ENCODE measurements at regions not wholly inside any gene's neighbourhood (a gene's known extent, or its start where the extent isn't known, plus 50 kb on each side); places are given as distances from the start of the nearest gene placed in this dataset.

DNA sequence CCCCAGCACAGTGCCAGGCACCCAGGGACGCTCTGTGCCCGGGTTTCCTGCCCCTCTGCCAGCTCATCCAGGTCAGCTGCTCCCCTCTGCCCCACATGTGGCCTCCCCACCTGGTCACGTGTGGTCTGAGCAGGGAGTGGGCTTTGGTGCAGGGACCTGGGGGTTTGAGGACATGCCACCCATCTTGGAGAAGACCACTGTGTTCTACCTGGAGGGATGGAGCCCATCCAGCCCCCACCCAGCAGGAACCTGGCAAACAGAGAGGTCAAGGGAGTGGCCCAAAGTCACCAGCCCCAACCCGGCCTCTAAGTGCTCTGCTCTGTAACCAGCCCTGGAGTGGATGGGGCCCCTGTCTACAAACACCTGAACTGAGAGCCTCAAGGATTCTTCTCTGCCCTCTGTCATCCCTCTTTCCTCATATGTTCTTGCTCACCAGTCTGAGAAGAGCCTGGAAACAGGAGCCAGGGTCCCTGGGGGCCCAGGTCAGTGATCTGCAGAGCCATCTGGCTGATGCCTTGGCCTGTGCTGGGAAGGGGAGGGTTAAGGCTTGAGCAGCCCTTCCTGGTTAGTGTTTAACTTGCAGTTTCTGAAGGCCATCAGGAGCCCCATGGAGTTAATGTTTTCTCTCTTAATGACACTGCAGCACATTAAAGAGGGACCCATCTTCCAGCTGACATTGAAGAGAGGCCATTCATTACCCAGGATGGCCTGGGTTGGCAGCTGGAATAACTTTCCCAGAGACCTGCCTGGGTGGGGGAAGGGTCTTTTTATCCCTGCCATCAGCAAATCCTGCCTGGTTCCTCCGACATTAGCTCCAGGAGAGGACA lies 235.4 kb downstream of the PTPRU start:
- DNase-seq (ENCODE audit: low read depth), result peak; percentile 3

GRCh38 chr1:29470788-29471119 lies 234.4 kb downstream of the PTPRU start:
- DNase-seq (ENCODE audit: low read depth), result no peak

DNA sequence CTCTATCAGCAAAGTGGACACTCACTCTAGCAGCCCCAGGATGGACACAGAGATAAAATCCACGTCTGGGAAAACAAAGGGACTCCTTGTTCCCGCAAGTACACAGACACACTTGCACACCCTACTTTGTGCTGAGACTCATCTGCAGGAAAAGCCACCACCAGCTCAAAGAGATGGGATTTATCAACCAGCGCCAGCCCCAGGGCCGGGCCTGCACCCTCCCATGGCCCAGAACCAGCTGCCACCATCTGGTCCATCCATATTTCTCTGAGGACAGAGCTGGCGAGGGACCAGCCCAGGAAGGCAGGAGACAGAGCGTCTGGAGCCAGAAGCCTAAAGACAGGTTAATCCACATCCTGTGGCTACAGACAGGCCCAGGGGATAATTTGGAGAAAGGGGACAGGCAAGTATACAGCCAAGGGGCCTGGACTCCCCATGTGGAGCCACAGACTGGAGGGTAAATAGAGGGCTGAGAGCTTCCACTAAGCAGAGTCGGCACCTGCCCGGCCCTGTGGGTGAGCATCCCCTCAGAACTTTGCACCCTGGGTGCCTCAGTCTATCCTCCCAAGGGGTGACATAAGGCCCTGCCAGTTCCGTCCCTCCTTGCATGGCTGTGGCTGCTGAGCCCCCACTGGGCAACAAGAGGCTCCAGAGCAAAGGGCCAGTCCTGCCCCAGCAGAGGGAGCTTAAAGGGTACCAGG lies 233.9 kb downstream of the PTPRU start:
- DNase-seq (ENCODE audit: low read depth), result no peak

- peak; percentile 48 for DNase-seq (ENCODE audit: low read depth)
Measured at GRCh38 chr1:29469457-29469856, 233.1 kb downstream of the PTPRU start.

GRCh38 chr1:29467989-29468900 lies 231.9 kb downstream of the PTPRU start:
- no peak for DNase-seq (ENCODE audit: low read depth)

- no peak for DNase-seq (ENCODE audit: low read depth)
Measured at GRCh38 chr1:29466258-29466657, 229.9 kb downstream of the PTPRU start.

- peak; percentile 27 for DNase-seq (ENCODE audit: low read depth)
Measured at GRCh38 chr1:29465755-29466154, 229.4 kb downstream of the PTPRU start.

DNA sequence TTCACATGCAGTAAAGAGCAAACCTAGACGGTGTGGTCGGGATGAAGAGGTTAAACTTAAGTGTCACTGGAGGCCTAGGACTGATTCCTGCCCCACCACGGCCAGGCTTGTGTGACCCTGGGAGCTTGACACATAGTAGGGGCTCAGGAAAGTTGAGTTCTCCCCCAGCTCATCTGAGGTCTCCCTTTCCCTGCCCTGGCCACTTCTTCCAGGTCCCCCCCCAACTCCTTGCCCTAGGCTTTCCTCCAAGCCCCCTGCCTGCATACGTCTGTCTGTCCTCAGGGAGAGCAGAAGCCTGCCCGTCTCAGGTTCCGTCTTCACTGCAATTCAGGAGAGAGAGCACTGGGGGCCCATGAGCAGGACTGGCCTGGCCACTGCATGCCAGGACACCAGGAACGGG lies 225.8 kb downstream of the PTPRU start:
- no peak for DNase-seq (ENCODE audit: low read depth)

DNA sequence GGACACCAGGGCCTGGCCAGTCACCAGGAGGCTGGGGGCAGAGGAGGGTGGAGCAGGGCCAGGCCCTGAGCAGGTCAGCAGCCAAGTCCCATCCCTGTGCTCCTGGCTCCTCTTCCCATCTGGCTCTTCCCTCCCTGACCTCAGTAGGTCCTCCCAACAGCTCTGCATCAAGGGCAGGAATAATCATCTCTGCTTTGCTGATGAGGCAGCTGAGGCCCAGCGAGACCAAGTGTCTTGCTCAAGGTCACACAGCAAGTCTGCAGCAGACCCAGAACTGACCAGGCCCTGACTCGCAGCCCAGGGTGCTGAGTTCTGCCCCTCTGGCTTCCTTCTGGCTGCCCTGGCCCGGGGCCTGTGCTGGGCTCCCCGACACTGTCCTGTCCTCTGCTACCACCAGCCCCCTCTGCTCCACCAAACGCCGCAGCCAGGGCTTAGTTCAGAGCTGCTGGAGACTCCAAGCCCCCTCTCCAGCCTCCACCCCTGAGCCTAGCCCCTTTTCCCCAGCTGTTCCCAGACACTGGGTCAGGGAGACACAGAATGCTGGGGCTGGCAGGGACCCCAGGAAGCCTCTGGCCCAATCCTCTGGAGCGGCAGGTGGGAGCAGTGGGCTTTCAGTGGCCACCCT lies 224.9 kb downstream of the PTPRU start:
- no peak for DNase-seq (ENCODE audit: low read depth)

- no peak for DNase-seq (ENCODE audit: low read depth)
Measured at GRCh38 chr1:29460694-29461093, 224.4 kb downstream of the PTPRU start.

DNA sequence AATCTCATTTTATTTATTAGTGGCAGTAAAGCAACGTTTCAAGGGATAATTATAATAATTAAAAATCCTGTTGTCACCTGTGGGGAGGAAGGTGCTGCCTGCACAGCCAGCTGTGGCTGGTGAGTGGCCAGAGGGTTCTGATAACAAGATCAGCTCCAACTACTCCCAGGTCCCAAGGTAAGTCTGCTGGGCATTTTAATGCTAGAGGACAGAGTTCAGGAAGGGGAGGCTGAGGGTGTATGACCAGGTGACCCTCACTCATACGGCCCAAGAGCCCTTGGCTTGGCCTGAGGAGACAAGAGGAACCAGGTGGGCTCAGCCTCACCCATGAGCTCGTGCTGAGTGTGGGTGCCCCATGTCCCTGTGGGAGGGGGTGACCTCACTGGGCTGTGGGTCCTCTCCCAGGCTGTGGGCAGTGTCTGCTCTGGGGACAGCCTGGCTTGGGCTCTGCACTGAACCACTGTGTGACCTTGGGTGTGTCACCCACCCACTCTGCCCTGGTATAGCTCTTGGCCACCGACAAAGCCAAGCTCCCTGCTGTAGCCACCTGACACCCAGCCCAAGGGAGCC lies 223.8 kb downstream of the PTPRU start:
- no peak for DNase-seq (ENCODE audit: low read depth)

- DNase-seq (ENCODE audit: low read depth), result no peak
Measured at GRCh38 chr1:29459620-29459945, 223.3 kb downstream of the PTPRU start.

GRCh38 chr1:29458737-29459619 lies 222.7 kb downstream of the PTPRU start:
- no peak for DNase-seq (ENCODE audit: low read depth)

DNA sequence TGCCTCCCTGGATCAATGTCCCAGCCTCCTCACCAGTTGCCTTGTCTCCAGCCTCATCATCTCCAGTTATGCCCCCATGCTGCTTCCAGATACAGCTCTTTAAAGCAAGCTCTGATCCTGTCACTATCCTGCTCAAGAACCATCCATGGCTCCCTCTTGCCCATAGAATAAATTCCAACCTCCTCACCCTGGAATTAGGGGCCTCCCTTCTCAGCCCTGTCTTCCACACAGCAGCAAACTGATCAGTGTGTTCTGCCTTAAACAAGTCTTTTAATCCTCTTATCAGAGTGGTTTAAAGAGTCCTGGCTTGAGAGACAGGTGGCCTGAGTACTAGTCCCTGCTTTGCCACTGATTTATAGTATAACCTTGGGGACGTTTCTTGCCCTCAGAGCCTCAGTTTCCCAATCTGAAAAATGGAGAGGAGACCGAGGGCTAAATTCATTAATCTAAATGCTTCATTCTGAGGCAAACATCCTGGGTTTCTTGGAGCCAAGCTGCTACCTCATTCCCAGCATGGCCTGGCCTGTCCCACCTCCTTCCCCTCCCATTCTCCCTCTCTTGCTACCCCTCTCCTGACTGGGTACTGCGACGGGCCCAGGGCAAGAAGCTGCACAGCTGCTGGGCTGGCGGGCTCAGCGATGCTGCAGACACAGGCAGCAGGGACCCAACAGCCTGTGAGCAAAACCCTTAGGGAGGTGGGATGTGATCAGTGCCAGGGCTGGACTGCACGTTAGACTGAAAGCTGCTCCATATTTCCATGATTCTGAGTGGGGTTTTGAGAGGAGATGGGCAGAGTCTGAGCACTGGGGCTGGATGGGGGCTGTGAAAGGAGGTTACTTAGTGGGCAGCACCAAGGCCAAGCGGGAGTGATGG lies 221.4 kb downstream of the PTPRU start:
- DNase-seq (ENCODE audit: low read depth), result no peak

DNA sequence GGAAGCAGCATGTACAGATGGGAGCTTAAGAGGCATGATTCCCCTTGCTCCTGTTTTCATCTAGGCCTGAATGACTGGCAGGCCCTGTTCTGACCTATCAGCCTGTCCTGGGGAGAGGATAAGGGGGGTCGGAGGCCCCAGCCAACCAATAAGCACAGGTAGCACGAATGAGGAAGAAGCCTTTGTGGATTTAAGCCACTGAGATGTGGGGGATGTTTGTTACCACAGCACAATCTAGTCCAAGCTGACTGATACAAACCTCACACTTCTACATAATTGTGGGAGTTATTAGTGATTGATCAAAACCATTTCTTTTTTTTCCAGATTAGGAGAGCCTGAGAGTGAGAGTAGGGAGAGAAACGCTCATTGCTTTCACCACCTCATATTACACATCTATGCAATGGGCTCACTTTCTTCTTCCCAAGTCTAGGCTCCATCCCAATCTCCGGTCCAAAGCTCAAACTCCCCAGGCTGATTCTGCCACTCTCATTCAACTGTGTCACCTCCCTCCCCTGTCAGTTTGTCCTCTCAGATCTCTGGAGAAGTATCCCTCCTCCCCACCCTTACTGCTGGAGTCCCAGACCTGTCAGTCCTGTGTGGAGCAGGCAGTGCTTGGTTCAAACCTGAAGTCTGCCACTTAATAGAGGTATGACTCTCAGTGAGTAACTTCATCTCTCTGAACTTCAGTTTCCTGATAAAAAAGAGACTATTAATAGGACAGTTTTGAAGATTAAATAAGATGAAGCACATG lies 220.5 kb downstream of the PTPRU start:
- DNase-seq (ENCODE audit: low read depth), result no peak

DNA sequence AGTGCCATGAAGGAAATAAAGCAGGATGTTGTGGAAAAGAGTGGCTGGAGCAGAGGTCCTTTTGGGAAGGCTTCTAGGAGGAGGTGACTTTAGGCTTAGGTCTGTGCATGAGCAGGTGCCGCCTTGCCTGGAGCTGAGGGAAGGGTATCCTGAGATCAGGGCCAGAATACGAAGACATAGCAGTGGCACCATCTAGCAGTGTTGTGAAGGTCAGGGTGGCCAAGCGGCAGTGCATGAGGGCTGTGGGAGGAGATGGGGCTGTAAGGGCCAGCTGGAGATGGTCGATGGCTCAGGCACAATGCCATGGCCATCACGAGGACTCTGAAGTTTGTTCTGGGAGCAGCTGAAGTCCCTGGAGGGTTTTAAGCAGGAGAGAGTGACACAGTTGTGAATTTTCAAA lies 219.5 kb downstream of the PTPRU start:
- no peak for DNase-seq (ENCODE audit: low read depth)

- DNase-seq (ENCODE audit: low read depth), result no peak
Measured at GRCh38 chr1:29454616-29455380, 218.5 kb downstream of the PTPRU start.

Measured in renal cortical epithelial cell (primary cell).